HG03039 (cell line): ENCODE measurements at regions not wholly inside any gene's neighbourhood (a gene's known extent, or its start where the extent isn't known, plus 50 kb on each side); places are given as distances from the start of the nearest gene placed in this dataset.

Experiments used
- ATAC-seq: cut with Tn5 transposase; IDR thresholded peaks from one replicate; pipeline ENCODE4 v1.9.1; 2021; ENCODE audit warnings: mild to moderate bottlenecking, moderate library complexity; ENCODE audit not compliant: unreplicated experiment

GRCh38 chr17:73802871-73803270 is 158.6 kb upstream of the SDK2 start:
- no peak for ATAC-seq

- no peak for ATAC-seq
Observed at GRCh38 chr17:73803964-73804435, 159.8 kb upstream of the SDK2 start.

GRCh38 chr17:73806768-73807167 is 162.5 kb upstream of the SDK2 start:
- ATAC-seq: no peak

GRCh38 chr17:73813201-73813600 is 169.0 kb upstream of the SDK2 start:
- no peak for ATAC-seq

GRCh38 chr17:73814075-73814474 is 169.8 kb upstream of the SDK2 start:
- ATAC-seq: no peak

GRCh38 chr17:73815474-73815873 is 171.2 kb upstream of the SDK2 start:
- ATAC-seq: no peak

- no peak for ATAC-seq
Observed at GRCh38 chr17:73819440-73820395, 175.5 kb upstream of the SDK2 start.

GRCh38 chr17:73820686-73821448 is 176.6 kb upstream of the SDK2 start:
- no peak for ATAC-seq

- no peak for ATAC-seq
Observed at GRCh38 chr17:73821665-73822064, 177.4 kb upstream of the SDK2 start.

GRCh38 chr17:73822371-73822770 is 178.1 kb upstream of the SDK2 start:
- no peak for ATAC-seq

GRCh38 chr17:73823684-73824083 is 179.4 kb upstream of the SDK2 start:
- ATAC-seq: no peak

GRCh38 chr17:73824321-73824720 is 180.1 kb upstream of the SDK2 start:
- ATAC-seq: no peak

- ATAC-seq: no peak
Observed at GRCh38 chr17:73826181-73826871, 182.1 kb upstream of the SDK2 start.

- no peak for ATAC-seq
Observed at GRCh38 chr17:73826872-73827228, 182.6 kb upstream of the SDK2 start.

- no peak for ATAC-seq
Observed at GRCh38 chr17:73827627-73828291, 183.5 kb upstream of the SDK2 start.

- no peak for ATAC-seq
Observed at GRCh38 chr17:73829676-73830280, 185.5 kb upstream of the SDK2 start.

GRCh38 chr17:73831699-73832098 is 187.5 kb upstream of the SDK2 start:
- no peak for ATAC-seq

- ATAC-seq: no peak
Observed at GRCh38 chr17:73833775-73834488, 189.7 kb upstream of the SDK2 start.

GRCh38 chr17:73834684-73835343 is 190.6 kb upstream of the SDK2 start:
- no peak for ATAC-seq
